HEK293 (cell line): ENCODE measurements at regions not wholly inside any gene's neighbourhood (a gene's known extent, or its start where the extent isn't known, plus 50 kb on each side); places are given as distances from the start of the nearest gene placed in this dataset.

Experiments used
- CTCF ChIA-PET: fragments of 350-600 bp; formaldehyde crosslinking; extraction: SDS; loops from one replicate; lab custom pipeline; 2021; ENCODE audit warnings: antibody characterized with exemption; lab: Yijun Ruan, JAX
- POLR2A ChIA-PET: fragments of 300-600 bp; formaldehyde crosslinking; extraction: SDS; loops from one replicate; lab custom pipeline; 2020; ENCODE audit warnings: antibody characterized with exemption, inconsistent platforms; lab: Yijun Ruan, JAX
- H3K27ac ChIP-seq: fragments of 200-500 bp; sonication (Bioruptor generic); 2 replicates; pipeline ENCODE4 v1.5.1; 2014; ENCODE audit warnings: low read depth, low read length, control low read depth, inconsistent platforms; ENCODE audit errors: extremely low read depth
- H3K36me3 ChIP-seq, 2 experiments: fragments of 200-500 bp in 1 of 2; sonication (Bioruptor generic) in 1 of 2; 1 replicate in 1 of 2; 2 replicates in 1 of 2; pipeline ENCODE4 v1.5.1; 2014 to 2017; ENCODE audit warnings: inconsistent platforms in 2 of 2, low read length in 2 of 2; ENCODE audit not compliant: control insufficient read depth in 2 of 2, insufficient read depth in 1 of 2
- H3K4me1 ChIP-seq: fragments of 200-500 bp; sonication (Bioruptor generic); 2 replicates; pipeline ENCODE4 v1.5.1; 2014; ENCODE audit warnings: mild to moderate bottlenecking, low read length, inconsistent platforms; ENCODE audit not compliant: control insufficient read depth, insufficient read depth
- H3K4me3 ChIP-seq: 2 replicates; pipeline ENCODE4 v1.5.1; 2011; ENCODE audit warnings: low read depth, mild to moderate bottlenecking, control low read depth, low read length, moderate library complexity
- H3K9me3 ChIP-seq: fragments of 200-500 bp; sonication (Bioruptor generic); 2 replicates; pipeline ENCODE4 v1.5.1; 2014; ENCODE audit warnings: low read depth, low read length, inconsistent platforms; ENCODE audit not compliant: control insufficient read depth, insufficient read depth
- BCL11A ChIP-seq: fragments of 450-650 bp; formaldehyde crosslinking; IDR thresholded peaks from 2 replicates; pipeline ENCODE4 v1.5.1; 2016; ENCODE audit warnings: low read depth, missing biosample characterization, missing genetic modification characterization
- EGR2 ChIP-seq: fragments of 450-650 bp; formaldehyde crosslinking; IDR thresholded peaks from 2 replicates; pipeline ENCODE4 v1.5.1; 2016; ENCODE audit warnings: low read depth, missing biosample characterization, missing genetic modification characterization
- GFI1B ChIP-seq: fragments of 450-650 bp; formaldehyde crosslinking; IDR thresholded peaks from 2 replicates; pipeline ENCODE4 v1.5.1; 2016; ENCODE audit warnings: missing biosample characterization, missing genetic modification characterization
- HIC1 ChIP-seq: fragments of 450-650 bp; formaldehyde crosslinking; IDR thresholded peaks from 2 replicates; pipeline ENCODE4 v1.5.1; 2016; ENCODE audit warnings: missing biosample characterization, missing genetic modification characterization
- KLF1 ChIP-seq: fragments of 450-650 bp; formaldehyde crosslinking; IDR thresholded peaks from 2 replicates; pipeline ENCODE4 v1.5.1; 2016; ENCODE audit warnings: missing biosample characterization, missing genetic modification characterization
- KLF10 ChIP-seq: fragments of 450-650 bp; IDR thresholded peaks from 2 replicates; pipeline ENCODE4 v1.5.1; 2018; ENCODE audit warnings: missing biosample characterization, mild to moderate bottlenecking, missing genetic modification characterization
- MZF1 ChIP-seq: fragments of 450-650 bp; formaldehyde crosslinking; IDR thresholded peaks from 2 replicates; pipeline ENCODE4 v1.5.1; 2017; ENCODE audit warnings: missing biosample characterization, missing genetic modification characterization, borderline replicate concordance
- RBAK ChIP-seq: fragments of 450-650 bp; formaldehyde crosslinking; IDR thresholded peaks from 2 replicates; pipeline ENCODE4 v1.5.1; 2016; ENCODE audit warnings: missing biosample characterization, missing genetic modification characterization
- REPIN1 ChIP-seq: fragments of 450-650 bp; formaldehyde crosslinking; IDR thresholded peaks from 2 replicates; pipeline ENCODE4 v1.5.1; 2017; ENCODE audit warnings: missing biosample characterization, missing genetic modification characterization, low read depth
- SP3 ChIP-seq: fragments of 450-650 bp; formaldehyde crosslinking; IDR thresholded peaks from 2 replicates; pipeline ENCODE4 v1.5.1; 2016; ENCODE audit warnings: missing biosample characterization, missing genetic modification characterization
- WT1 ChIP-seq: fragments of 450-650 bp; formaldehyde crosslinking; IDR thresholded peaks from 2 replicates; pipeline ENCODE4 v1.5.1; 2016; ENCODE audit warnings: missing biosample characterization, missing genetic modification characterization
- ZBTB8A ChIP-seq: fragments of 450-650 bp; formaldehyde crosslinking; IDR thresholded peaks from 2 replicates; pipeline ENCODE4 v1.5.1; 2016; ENCODE audit warnings: missing biosample characterization, missing genetic modification characterization
- ZFHX2 ChIP-seq: fragments of 450-650 bp; formaldehyde crosslinking; conservative IDR thresholded peaks from 2 replicates; pipeline ENCODE4 v1.5.1; 2016; ENCODE audit warnings: missing biosample characterization, missing genetic modification characterization
- ZNF121 ChIP-seq: fragments of 450-650 bp; formaldehyde crosslinking; IDR thresholded peaks from 2 replicates; pipeline ENCODE4 v1.5.1; 2016; ENCODE audit warnings: missing biosample characterization, missing genetic modification characterization
- ZNF174 ChIP-seq: fragments of 450-650 bp; formaldehyde crosslinking; IDR thresholded peaks from 2 replicates; pipeline ENCODE4 v1.5.0; 2017; ENCODE audit warnings: missing biosample characterization, mild to moderate bottlenecking, missing genetic modification characterization
- ZNF239 ChIP-seq: fragments of 450-650 bp; formaldehyde crosslinking; IDR thresholded peaks from 2 replicates; pipeline ENCODE4 v1.5.1; 2016; ENCODE audit warnings: missing biosample characterization, missing genetic modification characterization
- ZNF266 ChIP-seq: fragments of 450-650 bp; formaldehyde crosslinking; IDR thresholded peaks from 2 replicates; pipeline ENCODE4 v1.5.1; 2016; ENCODE audit warnings: missing biosample characterization, missing genetic modification characterization, low read depth
- ZNF311 ChIP-seq: fragments of 450-650 bp; formaldehyde crosslinking; IDR thresholded peaks from 2 replicates; pipeline ENCODE4 v1.5.1; 2017; ENCODE audit warnings: missing biosample characterization, missing genetic modification characterization, borderline replicate concordance
- ZNF350 ChIP-seq: fragments of 450-650 bp; formaldehyde crosslinking; IDR thresholded peaks from 2 replicates; pipeline ENCODE4 v1.5.0; 2017; ENCODE audit warnings: missing biosample characterization, mild to moderate bottlenecking, missing genetic modification characterization
- ZNF426 ChIP-seq: fragments of 450-650 bp; formaldehyde crosslinking; IDR thresholded peaks from 2 replicates; pipeline ENCODE4 v1.5.1; 2017; ENCODE audit warnings: missing biosample characterization, missing genetic modification characterization, mild to moderate bottlenecking, inconsistent platforms, moderate library complexity
- ZNF488 ChIP-seq: fragments of 450-650 bp; formaldehyde crosslinking; IDR thresholded peaks from 2 replicates; pipeline ENCODE4 v1.5.1; 2016; ENCODE audit warnings: missing biosample characterization, missing genetic modification characterization
- ZNF596 ChIP-seq: fragments of 450-650 bp; IDR thresholded peaks from 2 replicates; pipeline ENCODE4 v1.5.0; 2018; ENCODE audit warnings: missing biosample characterization, mild to moderate bottlenecking, missing genetic modification characterization, moderate library complexity
- ZNF677 ChIP-seq: fragments of 450-650 bp; IDR thresholded peaks from 2 replicates; pipeline ENCODE4 v1.5.0; 2018; ENCODE audit warnings: missing biosample characterization, mild to moderate bottlenecking, missing genetic modification characterization, moderate library complexity
- ZNF76 ChIP-seq: fragments of 450-650 bp; formaldehyde crosslinking; IDR thresholded peaks from 2 replicates; pipeline ENCODE4; 2016; ENCODE audit warnings: low read depth, missing biosample characterization, missing genetic modification characterization, borderline replicate concordance
- ZSCAN30 ChIP-seq: fragments of 450-650 bp; IDR thresholded peaks from 2 replicates; pipeline ENCODE4 v1.5.1; 2018; ENCODE audit warnings: missing biosample characterization, mild to moderate bottlenecking, missing genetic modification characterization, moderate library complexity

DNA sequence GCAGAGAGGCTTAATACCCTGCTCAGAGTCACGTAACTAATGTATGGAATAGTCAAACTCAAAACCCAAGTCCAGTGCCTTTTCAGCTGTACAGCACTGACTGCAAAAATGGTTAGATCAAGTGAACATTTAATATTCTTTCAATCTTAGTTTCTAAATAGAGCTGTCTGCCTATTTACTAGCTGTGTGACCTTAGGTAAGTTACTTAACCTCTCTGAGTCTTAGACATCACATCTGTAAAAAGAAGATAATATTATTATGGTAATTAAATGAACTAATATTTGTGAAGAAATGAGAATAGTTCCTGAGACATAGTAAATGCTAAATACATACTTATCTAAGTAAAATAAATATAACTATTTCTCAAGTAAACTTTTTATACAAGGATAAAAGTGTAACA is 235.5 kb downstream of the SAMD5 start:
- no peak overlapping the region for H3K4me3 ChIP-seq
- no peak overlapping the region for H3K27ac ChIP-seq
- H3K4me1 ChIP-seq: peaks cover 1% of the 10 kb centered on the region; the same call in 1 of the 2 replicates
- no peaks in the 10 kb centered on the region for H3K9me3 ChIP-seq
- CTCF ChIA-PET: interaction anchor here (1.6 kb wide), 1 partner anchor 238 kb away, joined by 5 read pairs; no protein-coding TSS in a partner anchor
- TF ChIP-seq RBAK (tag by site-specific recombination) (no peak), KLF1 (no peak), KLF10 (tag by site-specific recombination) (no peak), ZNF311 (tag by site-specific recombination) (no peak), HIC1 (tag by site-specific recombination) (no peak), EGR2 (tag by site-specific recombination) (no peak), SP3 (no peak), BCL11A (tag by site-specific recombination) (no peak)
- no peaks in the 10 kb centered on the region for H3K36me3 ChIP-seq
- POLR2A ChIA-PET: no interaction called here

DNA sequence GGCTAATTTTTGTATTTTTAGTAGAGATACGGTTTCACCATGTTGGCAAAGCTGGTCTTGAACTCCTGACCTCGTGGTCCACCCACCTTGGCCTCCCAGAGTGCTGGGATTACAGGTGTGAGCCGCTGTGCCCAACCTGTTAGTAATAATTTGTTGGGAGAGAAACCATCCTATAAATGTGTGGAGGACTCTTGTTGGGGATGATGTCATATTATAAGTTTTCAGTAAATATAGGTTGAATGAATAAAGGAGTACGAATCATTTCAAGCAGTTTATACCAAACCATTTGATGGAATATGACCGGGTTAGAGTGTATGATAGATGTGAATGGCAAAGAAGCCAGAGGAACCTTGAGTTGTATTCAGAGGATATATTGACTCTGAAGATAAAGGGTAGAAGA is 240.8 kb downstream of the SAMD5 start:
- no peaks in the 10 kb centered on the region for H3K4me1 ChIP-seq
- TF ChIP-seq ZNF266 (tag by site-specific recombination) (no peak), ZNF350 (no peak), REPIN1 (no peak), ZNF677 (tag by site-specific recombination) (no peak)
- TF ChIP-seq, all 188 proteins: peak for 0
- Histone ChIP-seq H3K9me3 (no peaks in the 10 kb centered on the region), H3K4me3 (no peak overlapping the region), H3K36me3 (no peaks in the 10 kb centered on the region), H3K27ac (no peak overlapping the region)
- POLR2A ChIA-PET: no interaction called here
- CTCF ChIA-PET: no interaction called here

GRCh38 chr6:147750413-147750812 is 241.9 kb downstream of the SAMD5 start:
- ChIA-PET CTCF (no interaction called here), POLR2A (no interaction called here)
- Histone ChIP-seq H3K4me1 (no peaks in the 10 kb centered on the region), H3K4me3 (no peak overlapping the region), H3K36me3 (no peaks in the 10 kb centered on the region), H3K27ac (no peak overlapping the region), H3K9me3 (no peaks in the 10 kb centered on the region)
- TF ChIP-seq GFI1B (tag by site-specific recombination) (no peak), ZSCAN30 (tag by site-specific recombination) (no peak), WT1 (tag by site-specific recombination) (no peak), ZNF121 (tag by site-specific recombination) (no peak), ZNF426 (tag by site-specific recombination) (no peak), ZNF488 (tag by site-specific recombination) (no peak), ZBTB8A (tag by site-specific recombination) (no peak), ZNF596 (no peak), ZNF76 (tag by site-specific recombination) (no peak), ZNF174 (tag by site-specific recombination) (no peak), ZNF239 (no peak), ZFHX2 (no peak), MZF1 (tag by site-specific recombination) (no peak)
